Neural cell (in vitro differentiated cells): ENCODE measurements at regions not wholly inside any gene's neighbourhood (a gene's known extent, or its start where the extent isn't known, plus 50 kb on each side); places are given as distances from the start of the nearest gene placed in this dataset.

Source experiments
- H2AFZ ChIP-seq: fragments of 200-600, 300-800 bp; sonication (generic), shearing (Covaris generic); 2 replicates; pipeline ENCODE4 v1.6.0; 2014; ENCODE audit warnings: low read depth, mild to moderate bottlenecking, antibody characterized with exemption, low read length, moderate library complexity
- H3F3A ChIP-seq: fragments of 200-600 bp; shearing (Covaris generic); 2 replicates; pipeline ENCODE4 v1.6.1; 2016; ENCODE audit warnings: mild to moderate bottlenecking, moderate library complexity, mixed read lengths, antibody characterized with exemption, low read length; ENCODE audit not compliant: insufficient read depth, poor library complexity, severe bottlenecking
- H3K27ac ChIP-seq: fragments of 200-600, 300-800 bp; sonication (generic), shearing (Covaris generic); 2 replicates; pipeline ENCODE4 v1.5.1; 2014; ENCODE audit warnings: mild to moderate bottlenecking, low read length, moderate library complexity
- H3K27me3 ChIP-seq: fragments of 300-800, 200-600 bp; sonication (generic), shearing (Covaris generic); 2 replicates; pipeline ENCODE4 v1.6.0; 2014; ENCODE audit warnings: mild to moderate bottlenecking, low read depth, low read length, moderate library complexity; ENCODE audit not compliant: insufficient read depth
- H3K36me3 ChIP-seq: fragments of 300-800, 200-600 bp; sonication (generic), shearing (Covaris generic); 2 replicates; pipeline ENCODE4 v1.5.1; 2014; ENCODE audit warnings: mild to moderate bottlenecking, antibody characterized with exemption, low read length, moderate library complexity; ENCODE audit not compliant: insufficient read depth
- H3K4me2 ChIP-seq: fragments of 300-800, 200-600 bp; sonication (generic), shearing (Covaris generic); 2 replicates; pipeline ENCODE4 v1.6.0; 2014; ENCODE audit warnings: mild to moderate bottlenecking, low read length
- H3K4me3 ChIP-seq: fragments of 300-800, 200-600 bp; sonication (generic), shearing (Covaris generic); 2 replicates; pipeline ENCODE4 v1.5.1; 2014; ENCODE audit warnings: mild to moderate bottlenecking, low read length, moderate library complexity
- H3K79me2 ChIP-seq: fragments of 200-600 bp; shearing (Covaris generic); replicated peaks from 2 replicates; pipeline ENCODE4 v1.6.0; 2014; ENCODE audit warnings: mild to moderate bottlenecking, low read length, moderate library complexity; ENCODE audit not compliant: insufficient read depth
- H3K9ac ChIP-seq: fragments of 300-800, 200-600 bp; sonication (generic), shearing (Covaris generic); 2 replicates; pipeline ENCODE4 v1.6.1; 2016; ENCODE audit warnings: mild to moderate bottlenecking, low read length, mixed read lengths
- H3K9me2 ChIP-seq: fragments of 200-600 bp; shearing (Covaris generic); 2 replicates; pipeline ENCODE4 v1.6.1; 2016; ENCODE audit warnings: mild to moderate bottlenecking, low read length, mixed read lengths; ENCODE audit not compliant: insufficient read depth
- H3K9me3 ChIP-seq: fragments of 200-600, 300-800 bp; sonication (generic), shearing (Covaris generic); 2 replicates; pipeline ENCODE4 v1.6.1; 2016; ENCODE audit warnings: mild to moderate bottlenecking, mixed run types, low read length, moderate library complexity, mixed read lengths
- H4K20me1 ChIP-seq: fragments of 200-600 bp; shearing (Covaris generic); 2 replicates; pipeline ENCODE4 v1.6.1; 2016; ENCODE audit warnings: mild to moderate bottlenecking, mixed run types; ENCODE audit not compliant: insufficient read depth
- CTCF ChIP-seq: fragments of 450-650 bp; IDR thresholded peaks from 2 replicates; pipeline ENCODE4 v1.5.1; 2014; ENCODE audit warnings: antibody characterized with exemption, mild to moderate bottlenecking, moderate library complexity; ENCODE audit not compliant: poor library complexity, severe bottlenecking
- EP300 ChIP-seq: fragments of 450-650 bp; conservative IDR thresholded peaks from 2 replicates; pipeline ENCODE4 v1.6.1; 2014; ENCODE audit warnings: antibody characterized with exemption, mild to moderate bottlenecking, moderate library complexity; ENCODE audit not compliant: poor library complexity, severe bottlenecking
- EZH2 ChIP-seq: fragments of 200-600, 300-800 bp; shearing (Covaris generic), sonication (generic); IDR thresholded peaks from 2 replicates; pipeline ENCODE4 v1.6.1; 2014; ENCODE audit warnings: antibody characterized with exemption, low read length, borderline replicate concordance, mild to moderate bottlenecking; ENCODE audit not compliant: insufficient read depth, poor library complexity, severe bottlenecking
- MXI1 ChIP-seq: fragments of 450-650 bp; conservative IDR thresholded peaks from 2 replicates; pipeline ENCODE4 v1.6.1; 2014; ENCODE audit warnings: antibody characterized with exemption, mild to moderate bottlenecking; ENCODE audit not compliant: poor library complexity, severe bottlenecking
- POLR2AphosphoS5 ChIP-seq: IDR thresholded peaks from 2 replicates; pipeline ENCODE4 v1.6.1; 2012
- RAD21 ChIP-seq: fragments of 450-650 bp; conservative IDR thresholded peaks from 2 replicates; pipeline ENCODE4 v1.6.1; 2014; ENCODE audit warnings: antibody characterized with exemption, mild to moderate bottlenecking, moderate library complexity
- REST ChIP-seq: IDR thresholded peaks from 2 replicates; pipeline ENCODE4 v1.6.1; 2012; ENCODE audit warnings: borderline replicate concordance
- SMC3 ChIP-seq: fragments of 450-650 bp; conservative IDR thresholded peaks from 2 replicates; pipeline ENCODE4 v1.6.1; 2014; ENCODE audit warnings: antibody characterized with exemption, mild to moderate bottlenecking, moderate library complexity; ENCODE audit not compliant: poor library complexity
- TAF1 ChIP-seq: IDR thresholded peaks from 2 replicates; pipeline ENCODE4 v1.6.1; 2012; ENCODE audit warnings: low read depth

GRCh38 chr2:22382479-22383169, 1002.4 kb upstream of the KLHL29 start:
- Histone ChIP-seq H3F3A (no peaks in the 10 kb centered on the region), H3K4me3 (no peak overlapping the region), H2AFZ (no peak overlapping the region), H3K4me2 (no peak overlapping the region), H3K79me2 (no peaks in the 10 kb centered on the region), H3K9me3 (no peaks in the 10 kb centered on the region), H3K9ac (no peak overlapping the region), H3K9me2 (no peaks in the 10 kb centered on the region), H4K20me1 (no peaks in the 10 kb centered on the region), H3K27me3 (no peaks in the 10 kb centered on the region), H3K36me3 (no peaks in the 10 kb centered on the region), H3K27ac (no peak overlapping the region)
- TF ChIP-seq EZH2: no peak
- no peak for TF ChIP-seq CTCF
- no peak for TF ChIP-seq MXI1
- TF ChIP-seq SMC3: no peak
- no peak for TF ChIP-seq POLR2AphosphoS5
- TF ChIP-seq RAD21: no peak
- TF ChIP-seq EP300: no peak
- no peak for TF ChIP-seq REST
- TF ChIP-seq TAF1: no peak

- no peaks in the 10 kb centered on the region for H3K79me2 ChIP-seq
- no peak overlapping the region for H3K4me2 ChIP-seq
- no peaks in the 10 kb centered on the region for H3K9me2 ChIP-seq
- H3K9ac ChIP-seq: no peak overlapping the region
- no peak overlapping the region for H2AFZ ChIP-seq
- no peak overlapping the region for H3K27ac ChIP-seq
- no peak for TF ChIP-seq REST
- TF ChIP-seq TAF1: no peak
- TF ChIP-seq MXI1: no peak
- no peak for TF ChIP-seq EZH2
- no peak for TF ChIP-seq RAD21
- TF ChIP-seq POLR2AphosphoS5: no peak
- TF ChIP-seq EP300: no peak
- TF ChIP-seq CTCF: no peak
- TF ChIP-seq SMC3: no peak
- no peak overlapping the region for H3K4me3 ChIP-seq
- H3K36me3 ChIP-seq: no peaks in the 10 kb centered on the region
- no peaks in the 10 kb centered on the region for H3F3A ChIP-seq
- no peaks in the 10 kb centered on the region for H3K27me3 ChIP-seq
- H3K9me3 ChIP-seq: no peaks in the 10 kb centered on the region
- H4K20me1 ChIP-seq: no peaks in the 10 kb centered on the region
Observed at GRCh38 chr2:22397847-22398246, 987.1 kb upstream of the KLHL29 start.
